ENCODE measurements at regions not wholly inside any gene's neighbourhood (a gene's known extent, or its start where the extent isn't known, plus 50 kb on each side); places are given as distances from the start of the nearest gene placed in this dataset.
A peak's percentile ranks its signal among the peaks of the same experiment; 100 is the strongest.

- Mint-ChIP-seq H3K27me3 (ENCODE audit: unreplicated experiment) (peaks cover 2% of the 10 kb centered on the region), H3K4me3 (ENCODE audit: unreplicated experiment) (peak overlapping the region; percentile 30), H3K4me1 (ENCODE audit: unreplicated experiment) (peaks cover 94% of the 10 kb centered on the region), H3K27ac (ENCODE audit: unreplicated experiment) (peak overlapping the region; percentile 90), H3K36me3 (ENCODE audit: unreplicated experiment) (peaks cover 4% of the 10 kb centered on the region), H3K9me3 (ENCODE audit: unreplicated experiment) (no peaks in the 10 kb centered on the region)
- TF ChIP-seq, protein P1, sequence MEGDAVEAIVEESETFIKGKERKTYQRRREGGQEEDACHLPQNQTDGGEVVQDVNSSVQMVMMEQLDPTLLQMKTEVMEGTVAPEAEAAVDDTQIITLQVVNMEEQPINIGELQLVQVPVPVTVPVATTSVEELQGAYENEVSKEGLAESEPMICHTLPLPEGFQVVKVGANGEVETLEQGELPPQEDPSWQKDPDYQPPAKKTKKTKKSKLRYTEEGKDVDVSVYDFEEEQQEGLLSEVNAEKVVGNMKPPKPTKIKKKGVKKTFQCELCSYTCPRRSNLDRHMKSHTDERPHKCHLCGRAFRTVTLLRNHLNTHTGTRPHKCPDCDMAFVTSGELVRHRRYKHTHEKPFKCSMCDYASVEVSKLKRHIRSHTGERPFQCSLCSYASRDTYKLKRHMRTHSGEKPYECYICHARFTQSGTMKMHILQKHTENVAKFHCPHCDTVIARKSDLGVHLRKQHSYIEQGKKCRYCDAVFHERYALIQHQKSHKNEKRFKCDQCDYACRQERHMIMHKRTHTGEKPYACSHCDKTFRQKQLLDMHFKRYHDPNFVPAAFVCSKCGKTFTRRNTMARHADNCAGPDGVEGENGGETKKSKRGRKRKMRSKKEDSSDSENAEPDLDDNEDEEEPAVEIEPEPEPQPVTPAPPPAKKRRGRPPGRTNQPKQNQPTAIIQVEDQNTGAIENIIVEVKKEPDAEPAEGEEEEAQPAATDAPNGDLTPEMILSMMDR (IDR thresholded peaks at IDR 0.05) = no peak
- DNase-seq (ENCODE audit: extremely low spot score, unreplicated experiment) = no peak
Observed at GRCh38 chr7:25847336-25848070, 304.5 kb upstream of the NFE2L3 start.

DNA sequence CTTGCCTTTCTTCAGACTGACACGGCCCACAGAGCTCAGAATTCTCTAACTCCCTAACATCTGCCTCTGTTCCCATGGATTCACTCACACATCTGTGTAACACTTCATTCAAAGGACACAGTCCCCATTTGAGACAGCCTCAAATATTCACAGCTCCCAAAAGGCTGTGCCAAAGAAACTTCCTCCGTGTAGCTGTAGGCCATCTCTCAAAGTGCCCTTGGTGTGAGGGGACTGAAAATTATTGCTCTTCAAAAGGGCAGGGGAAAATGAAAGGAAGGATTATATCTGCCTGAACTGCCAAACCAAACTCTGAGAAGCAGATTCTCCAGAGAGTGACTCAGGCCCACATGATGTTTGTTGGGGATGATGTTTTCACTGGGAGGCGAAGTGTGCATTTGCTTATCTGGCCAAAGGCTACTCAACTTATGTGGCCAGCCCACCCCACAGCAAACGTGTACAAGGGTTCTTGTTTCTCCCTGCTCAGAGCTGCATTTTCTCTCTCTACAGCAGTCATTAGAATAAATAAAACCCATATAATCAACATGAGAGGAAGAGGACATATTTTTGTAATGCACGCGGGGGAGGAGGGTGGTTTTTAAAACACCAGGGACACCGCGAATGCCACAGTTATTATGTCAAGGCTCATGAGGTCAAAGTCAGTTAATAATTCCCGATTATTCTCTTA is 302.4 kb upstream of the NFE2L3 start:
- DNase-seq (ENCODE audit: extremely low spot score, unreplicated experiment) = no peak
- H3K4me1 Mint-ChIP-seq (ENCODE audit: unreplicated experiment) = peaks cover 91% of the 10 kb centered on the region
- peak overlapping the region; percentile 44 for H3K4me3 Mint-ChIP-seq (ENCODE audit: unreplicated experiment)
- peak overlapping the region; percentile 98 for H3K27ac Mint-ChIP-seq (ENCODE audit: unreplicated experiment)
- H3K27me3 Mint-ChIP-seq (ENCODE audit: unreplicated experiment) = peaks cover 2% of the 10 kb centered on the region
- peaks cover 4% of the 10 kb centered on the region for H3K36me3 Mint-ChIP-seq (ENCODE audit: unreplicated experiment)
- TF ChIP-seq, protein P1 (IDR thresholded peaks at IDR 0.05) = no peak
- no peaks in the 10 kb centered on the region for H3K9me3 Mint-ChIP-seq (ENCODE audit: unreplicated experiment)

- DNase-seq (ENCODE audit: extremely low spot score, unreplicated experiment) = no peak
- H3K36me3 Mint-ChIP-seq (ENCODE audit: unreplicated experiment) = peaks cover 4% of the 10 kb centered on the region
- peaks cover 2% of the 10 kb centered on the region for H3K27me3 Mint-ChIP-seq (ENCODE audit: unreplicated experiment)
- H3K4me1 Mint-ChIP-seq (ENCODE audit: unreplicated experiment) = peaks cover 86% of the 10 kb centered on the region
- H3K9me3 Mint-ChIP-seq (ENCODE audit: unreplicated experiment) = no peaks in the 10 kb centered on the region
- TF ChIP-seq, protein P1 (IDR thresholded peaks at IDR 0.05) = no peak
- H3K27ac Mint-ChIP-seq (ENCODE audit: unreplicated experiment) = peak overlapping the region; percentile 98
- H3K4me3 Mint-ChIP-seq (ENCODE audit: unreplicated experiment) = no peak overlapping the region
Observed at GRCh38 chr7:25850216-25850615, 301.8 kb upstream of the NFE2L3 start.

DNA sequence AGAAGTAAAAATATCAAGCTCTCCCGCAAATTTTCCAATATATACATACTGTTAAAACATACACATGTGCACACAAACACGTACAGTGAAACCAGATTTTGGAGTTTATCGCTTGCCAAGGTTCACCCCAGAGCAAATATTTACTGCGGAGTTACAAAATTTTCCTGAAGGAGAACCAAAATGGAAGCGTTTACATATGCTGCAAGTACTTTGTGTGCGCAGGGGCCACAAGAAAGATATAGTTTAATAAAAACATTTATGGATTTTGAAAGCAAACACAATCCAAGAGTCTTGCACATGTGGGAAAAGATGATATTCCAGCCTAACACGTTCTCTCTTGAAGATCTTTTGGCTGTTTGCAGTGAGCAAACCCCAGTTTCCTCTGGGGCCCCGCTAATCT is 301.3 kb upstream of the NFE2L3 start:
- Mint-ChIP-seq H3K27ac (ENCODE audit: unreplicated experiment) (peak overlapping the region; percentile 98), H3K9me3 (ENCODE audit: unreplicated experiment) (no peaks in the 10 kb centered on the region), H3K4me1 (ENCODE audit: unreplicated experiment) (peaks cover 81% of the 10 kb centered on the region), H3K4me3 (ENCODE audit: unreplicated experiment) (no peak overlapping the region), H3K36me3 (ENCODE audit: unreplicated experiment) (peaks cover 4% of the 10 kb centered on the region), H3K27me3 (ENCODE audit: unreplicated experiment) (peaks cover 6% of the 10 kb centered on the region)
- TF ChIP-seq, protein P1 (IDR thresholded peaks at IDR 0.05) = no peak
- no peak for DNase-seq (ENCODE audit: extremely low spot score, unreplicated experiment)
